ENCODE measurements at regions not wholly inside any gene's neighbourhood (a gene's known extent, or its start where the extent isn't known, plus 50 kb on each side); places are given as distances from the start of the nearest gene placed in this dataset.
"Not testable (repeated sequence)": the region's sequence is repeated elsewhere in the genome, so short reads cannot be mapped to it uniquely, and the experiment has no call there.

DNA sequence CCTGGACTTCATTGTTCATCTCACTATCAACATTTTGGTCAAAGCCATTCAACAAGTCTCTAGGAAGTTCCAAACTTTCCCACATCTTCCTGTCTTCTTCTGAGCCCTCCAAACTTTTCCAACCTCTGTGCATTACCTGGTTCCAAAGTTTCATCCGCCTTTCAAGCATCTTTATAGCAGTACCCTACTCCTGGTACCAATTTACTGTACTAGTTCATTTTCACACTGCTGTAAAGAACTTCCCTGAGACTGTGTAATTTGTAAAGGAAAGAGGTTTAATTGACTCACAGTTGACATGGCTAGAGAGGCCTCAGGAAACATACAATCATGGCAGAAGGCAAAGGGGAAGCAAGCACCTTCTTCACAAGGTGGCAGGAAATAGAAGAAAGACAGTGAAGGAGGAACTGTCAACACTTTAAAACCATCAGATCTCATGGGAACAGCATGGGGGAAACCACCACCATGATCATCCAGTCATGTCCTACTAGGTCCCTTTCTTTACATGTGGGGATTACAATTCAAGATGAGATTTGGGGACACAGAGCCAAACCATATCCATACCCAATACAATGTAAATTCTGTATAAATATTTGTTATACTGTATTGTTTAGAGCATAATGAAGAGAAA, 109.7 kb downstream of the C12orf75 start:
- Mint-ChIP-seq H3K27ac (no peak overlapping the region), H3K4me3 (no peak overlapping the region), H3K27me3 (ENCODE audit: low read depth, poor library complexity) (no peaks in the 10 kb centered on the region)

DNA sequence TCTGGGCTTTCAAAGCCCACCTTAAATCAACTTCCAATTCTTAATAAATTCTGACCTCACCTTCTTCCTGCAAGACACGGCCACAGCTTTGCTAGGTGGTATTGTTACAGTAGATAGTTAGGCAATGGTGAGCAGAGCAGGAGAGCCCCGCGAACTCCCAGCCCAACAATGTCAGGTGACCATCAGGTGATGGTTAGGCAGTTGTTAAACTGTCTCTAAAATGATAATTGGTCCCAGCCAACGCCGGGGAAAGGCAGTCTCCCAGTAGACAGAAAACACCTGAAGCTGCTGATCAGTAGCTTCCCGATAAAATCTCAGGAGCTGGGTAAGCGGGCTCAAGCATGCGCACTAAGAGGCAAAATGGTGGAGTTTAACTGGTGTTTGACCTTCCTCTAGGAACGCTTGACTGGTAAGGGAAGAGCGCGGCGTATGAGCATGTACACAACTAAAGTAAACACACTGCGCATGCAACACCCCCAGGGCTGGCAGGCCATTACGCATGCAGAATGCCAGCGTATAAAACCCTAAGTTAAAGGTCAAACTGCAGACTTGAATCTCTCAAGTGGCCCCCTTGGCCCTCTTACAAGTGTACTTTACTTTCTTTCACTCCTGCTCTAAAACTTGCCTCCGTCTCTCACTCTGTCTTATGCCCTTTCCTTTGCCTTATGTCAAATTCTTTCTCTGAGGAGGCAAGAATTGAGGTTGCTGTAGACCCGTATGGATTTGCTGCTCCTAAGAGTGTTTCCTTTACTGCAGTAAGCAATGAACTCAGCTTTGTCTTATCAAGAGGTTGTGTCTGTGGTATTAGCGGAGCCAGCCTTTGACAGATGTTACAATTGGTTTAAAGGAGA, 113.5 kb downstream of the C12orf75 start:
- Mint-ChIP-seq H3K27me3 (ENCODE audit: low read depth, poor library complexity) (no peaks in the 10 kb centered on the region), H3K9me3 (peaks cover 29% of the 10 kb centered on the region), H3K36me3 (ENCODE audit: low read depth) (peaks cover 12% of the 10 kb centered on the region), H3K27ac (peak overlapping the region; percentile 12), H3K4me1 (peaks cover 27% of the 10 kb centered on the region), H3K4me3 (no peak overlapping the region)
- no peak for DNase-seq
- TF ChIP-seq, protein P1, sequence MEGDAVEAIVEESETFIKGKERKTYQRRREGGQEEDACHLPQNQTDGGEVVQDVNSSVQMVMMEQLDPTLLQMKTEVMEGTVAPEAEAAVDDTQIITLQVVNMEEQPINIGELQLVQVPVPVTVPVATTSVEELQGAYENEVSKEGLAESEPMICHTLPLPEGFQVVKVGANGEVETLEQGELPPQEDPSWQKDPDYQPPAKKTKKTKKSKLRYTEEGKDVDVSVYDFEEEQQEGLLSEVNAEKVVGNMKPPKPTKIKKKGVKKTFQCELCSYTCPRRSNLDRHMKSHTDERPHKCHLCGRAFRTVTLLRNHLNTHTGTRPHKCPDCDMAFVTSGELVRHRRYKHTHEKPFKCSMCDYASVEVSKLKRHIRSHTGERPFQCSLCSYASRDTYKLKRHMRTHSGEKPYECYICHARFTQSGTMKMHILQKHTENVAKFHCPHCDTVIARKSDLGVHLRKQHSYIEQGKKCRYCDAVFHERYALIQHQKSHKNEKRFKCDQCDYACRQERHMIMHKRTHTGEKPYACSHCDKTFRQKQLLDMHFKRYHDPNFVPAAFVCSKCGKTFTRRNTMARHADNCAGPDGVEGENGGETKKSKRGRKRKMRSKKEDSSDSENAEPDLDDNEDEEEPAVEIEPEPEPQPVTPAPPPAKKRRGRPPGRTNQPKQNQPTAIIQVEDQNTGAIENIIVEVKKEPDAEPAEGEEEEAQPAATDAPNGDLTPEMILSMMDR (IDR thresholded peaks at IDR 0.05) = no peak

More for the DNA sequence above, 109.7 kb downstream of the C12orf75 start:
- peaks cover 44% of the 10 kb centered on the region for H3K9me3 Mint-ChIP-seq
- peaks cover 14% of the 10 kb centered on the region for H3K4me1 Mint-ChIP-seq
- peaks cover 18% of the 10 kb centered on the region for H3K36me3 Mint-ChIP-seq (ENCODE audit: low read depth)
- DNase-seq = no peak
- TF ChIP-seq, protein P1 (IDR thresholded peaks at IDR 0.05) = no peak

DNA sequence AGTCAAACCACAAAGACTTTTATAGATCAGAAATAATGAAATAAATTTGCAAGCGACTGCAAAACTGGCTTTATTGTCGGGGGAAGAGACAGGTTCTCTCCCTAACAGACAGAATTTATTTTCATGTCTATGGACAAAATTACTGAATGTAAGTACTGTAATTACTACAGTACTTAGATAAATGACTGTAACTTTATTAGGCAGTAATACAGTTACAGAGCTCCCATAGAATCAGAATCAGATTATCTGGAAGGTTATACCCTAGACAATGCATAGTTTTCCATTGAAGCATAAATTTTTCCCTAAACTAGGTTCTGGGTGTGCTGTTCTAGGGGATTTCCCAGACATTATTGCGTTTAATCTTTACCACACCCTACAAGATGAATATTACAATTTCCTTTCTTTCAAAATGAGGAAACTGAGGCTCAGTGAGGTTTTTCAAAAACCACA, 114.2 kb downstream of the C12orf75 start:
- Mint-ChIP-seq H3K27me3 (ENCODE audit: low read depth, poor library complexity) (no peaks in the 10 kb centered on the region), H3K9me3 (peaks cover 22% of the 10 kb centered on the region), H3K36me3 (ENCODE audit: low read depth) (peaks cover 7% of the 10 kb centered on the region), H3K4me1 (peaks cover 27% of the 10 kb centered on the region), H3K4me3 (no peak overlapping the region), H3K27ac (peak overlapping the region; percentile 12)
- DNase-seq = no peak
- TF ChIP-seq, protein P1 (IDR thresholded peaks at IDR 0.05) = no peak

- Mint-ChIP-seq H3K36me3 (ENCODE audit: low read depth) (peaks cover 1% of the 10 kb centered on the region), H3K27me3 (ENCODE audit: low read depth, poor library complexity) (no peaks in the 10 kb centered on the region), H3K27ac (no peak overlapping the region), H3K9me3 (peaks cover 16% of the 10 kb centered on the region), H3K4me1 (peaks cover 27% of the 10 kb centered on the region), H3K4me3 (no peak overlapping the region)
- TF ChIP-seq, protein P1 (IDR thresholded peaks at IDR 0.05) = no peak
- no peak for DNase-seq
Observed at GRCh38 chr12:105445249-105445648, 114.8 kb downstream of the C12orf75 start.

DNA sequence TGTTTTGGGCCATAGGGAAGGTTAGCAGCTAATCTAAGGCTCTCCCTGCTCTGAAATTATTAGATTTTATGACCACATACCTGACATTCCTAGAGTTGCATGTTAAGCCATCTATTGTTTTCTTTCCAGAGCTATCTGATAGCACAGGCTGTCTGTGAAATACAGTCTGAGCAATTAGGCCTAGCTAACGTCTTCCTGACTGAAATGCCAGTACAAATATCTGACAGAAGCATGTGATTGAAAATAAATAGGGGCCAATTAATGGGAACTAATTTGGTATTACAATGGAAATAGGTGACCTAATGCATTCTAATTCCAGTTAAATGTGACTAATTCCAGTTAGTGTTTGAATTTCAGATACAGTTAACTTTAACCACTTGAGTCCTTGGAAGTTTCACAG, 115.2 kb downstream of the C12orf75 start:
- Mint-ChIP-seq H3K36me3 (ENCODE audit: low read depth) (no peaks in the 10 kb centered on the region), H3K27me3 (ENCODE audit: low read depth, poor library complexity) (no peaks in the 10 kb centered on the region), H3K4me1 (peaks cover 27% of the 10 kb centered on the region), H3K4me3 (no peak overlapping the region), H3K9me3 (peaks cover 13% of the 10 kb centered on the region), H3K27ac (no peak overlapping the region)
- TF ChIP-seq, protein P1 (IDR thresholded peaks at IDR 0.05) = no peak
- DNase-seq = no peak

- H3K36me3 Mint-ChIP-seq (ENCODE audit: low read depth); H3K27me3 Mint-ChIP-seq (ENCODE audit: low read depth, poor library complexity); H3K4me3 Mint-ChIP-seq; H3K27ac Mint-ChIP-seq; DNase-seq: not testable (repeated sequence)
- H3K9me3 Mint-ChIP-seq = peaks cover 13% of the 10 kb centered on the region
- peaks cover 33% of the 10 kb centered on the region for H3K4me1 Mint-ChIP-seq
Observed at GRCh38 chr12:105446460-105446859, 116.0 kb downstream of the C12orf75 start.
